Iris pigment epithelial cell (primary cell): ENCODE measurements at regions not wholly inside any gene's neighbourhood (a gene's known extent, or its start where the extent isn't known, plus 50 kb on each side); places are given as distances from the start of the nearest gene placed in this dataset.

ENCODE experiments used
- DNase-seq: peaks from one replicate; pipeline ENCODE4 v3.0.0-alpha.2; 2011; ENCODE audit warnings: low read depth

GRCh38 chr22:48137640-48138039 is 1375.2 kb downstream of the TBC1D22A start:
- no peak for DNase-seq

DNA sequence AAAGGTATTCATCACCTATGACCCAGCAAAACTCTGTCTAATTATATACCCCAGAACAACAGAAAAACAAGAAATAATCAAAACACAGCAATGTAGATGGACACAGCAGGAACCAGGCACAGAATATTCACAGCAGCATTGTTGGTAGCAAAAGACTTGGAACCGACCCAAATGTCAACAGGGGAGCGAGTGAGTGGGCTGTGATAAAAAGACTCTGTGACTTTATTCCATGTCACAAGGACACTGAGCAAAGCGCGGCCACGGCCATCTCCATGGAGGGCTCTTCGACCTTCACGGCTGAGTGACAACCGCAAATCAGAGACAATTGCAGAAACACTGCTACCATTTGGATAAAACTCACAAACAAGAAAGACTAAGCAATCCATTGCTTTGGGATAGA is 1373.1 kb downstream of the TBC1D22A start:
- no peak for DNase-seq

GRCh38 chr22:48125416-48125815 is 1363.0 kb downstream of the TBC1D22A start:
- no peak for DNase-seq

DNA sequence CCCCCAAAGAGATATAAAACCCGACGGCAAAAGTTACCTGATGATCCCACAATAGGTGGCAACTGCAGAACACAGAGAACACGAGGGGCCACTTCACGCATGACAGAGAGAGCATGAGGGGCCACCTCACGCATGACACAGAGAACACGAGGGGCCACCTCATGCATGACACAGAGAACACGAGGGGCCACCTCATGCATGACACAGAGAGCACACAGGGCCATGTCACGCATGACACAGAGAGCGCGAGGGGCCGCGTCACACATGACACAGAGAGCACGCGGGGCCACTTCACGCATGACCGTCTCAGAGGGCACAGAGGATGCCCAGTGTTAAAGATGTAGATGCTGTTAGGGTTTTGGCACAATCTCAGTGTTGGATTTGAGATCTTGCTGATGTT is 1359.5 kb downstream of the TBC1D22A start:
- DNase-seq: no peak

- no peak for DNase-seq
Observed at GRCh38 chr22:48118654-48119053, 1356.2 kb downstream of the TBC1D22A start.

- no peak for DNase-seq
Observed at GRCh38 chr22:48116871-48117270, 1354.4 kb downstream of the TBC1D22A start.

DNA sequence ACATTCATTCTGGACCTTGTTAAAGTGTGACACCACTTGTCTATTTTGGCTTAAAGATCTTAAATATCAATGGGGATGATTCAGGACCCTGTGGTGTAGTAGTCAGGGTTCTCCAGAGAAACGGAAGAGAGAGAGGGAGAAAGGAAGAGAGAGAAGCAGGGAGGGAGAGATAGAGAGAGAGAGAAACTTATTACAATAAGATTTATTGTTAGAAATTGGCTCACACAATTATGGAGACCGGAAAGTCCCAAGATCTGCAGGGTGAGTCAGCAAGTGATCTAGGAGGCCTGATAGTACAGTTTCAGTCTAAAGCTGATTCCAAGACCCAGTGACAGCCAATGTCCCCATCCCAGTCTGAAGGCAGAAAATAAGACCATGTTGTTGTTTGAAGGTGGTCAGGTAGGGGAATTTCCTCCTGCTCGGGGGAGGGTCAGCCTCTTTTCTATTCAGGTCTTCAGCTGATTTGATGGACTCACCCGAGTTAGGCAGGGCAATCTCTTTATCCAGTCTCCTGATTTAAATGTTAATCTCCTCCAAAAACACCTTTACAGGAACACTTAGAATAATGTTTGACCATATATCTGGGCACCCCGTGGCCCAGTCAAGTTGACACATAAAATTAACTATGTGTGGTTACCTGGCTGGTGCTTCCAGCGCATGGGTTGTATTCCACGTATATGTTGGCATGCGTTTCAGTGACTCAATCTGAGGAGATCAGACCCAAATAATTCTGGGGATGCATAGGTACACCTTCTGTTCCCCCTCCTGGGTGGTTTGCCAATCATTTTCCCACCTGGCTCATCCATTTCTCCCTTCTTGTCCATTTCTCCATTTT is 1350.5 kb downstream of the TBC1D22A start:
- DNase-seq: no peak

DNA sequence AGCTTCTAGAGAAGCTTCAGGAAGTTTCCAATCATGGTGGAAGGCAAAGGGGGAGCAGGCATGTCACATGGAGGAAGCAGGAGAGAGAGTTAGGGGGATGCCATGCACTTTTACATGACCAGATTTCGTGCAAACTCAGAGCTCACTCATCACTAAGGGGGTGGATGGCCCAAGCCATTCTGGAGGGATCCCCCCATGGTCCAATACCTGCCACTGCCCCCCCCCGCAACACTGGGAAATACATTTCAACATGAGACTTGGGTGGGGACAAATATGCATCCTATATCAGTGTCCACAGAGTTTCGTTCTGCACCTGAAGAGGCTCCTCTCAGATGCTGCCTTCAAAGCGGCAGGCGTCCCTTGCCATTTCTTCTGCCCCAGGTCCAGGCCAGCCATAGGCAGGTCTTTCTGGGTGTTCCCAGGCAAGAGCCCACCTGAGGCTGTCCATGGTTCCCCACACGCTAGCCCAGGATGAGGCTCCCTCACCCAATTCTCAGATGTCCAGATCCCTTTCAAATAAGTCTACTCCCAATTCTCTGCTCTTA is 1344.3 kb downstream of the TBC1D22A start:
- DNase-seq: no peak

DNA sequence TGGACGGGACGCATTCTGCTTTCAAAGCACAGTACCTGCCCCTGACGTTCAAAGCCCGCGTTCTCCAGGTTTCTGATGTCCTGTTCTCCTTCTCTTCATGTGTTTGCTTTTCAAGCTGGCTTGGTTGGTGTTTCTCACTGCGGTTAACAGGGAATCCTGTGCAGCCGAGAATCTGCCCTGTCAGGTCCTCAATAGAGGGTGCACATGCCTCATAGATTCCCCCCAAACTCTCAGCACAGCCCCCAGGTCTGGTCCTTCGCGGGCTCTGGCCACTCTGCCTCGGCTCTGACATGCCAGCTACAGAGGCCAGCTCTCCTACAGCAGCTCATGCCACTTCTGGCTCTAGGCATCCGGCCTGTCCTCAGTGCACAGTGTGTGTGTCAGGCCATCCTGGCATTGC is 1343.8 kb downstream of the TBC1D22A start:
- DNase-seq: no peak

GRCh38 chr22:48105259-48105658 is 1342.8 kb downstream of the TBC1D22A start:
- no peak for DNase-seq

GRCh38 chr22:48104766-48105165 is 1342.3 kb downstream of the TBC1D22A start:
- DNase-seq: no peak

DNA sequence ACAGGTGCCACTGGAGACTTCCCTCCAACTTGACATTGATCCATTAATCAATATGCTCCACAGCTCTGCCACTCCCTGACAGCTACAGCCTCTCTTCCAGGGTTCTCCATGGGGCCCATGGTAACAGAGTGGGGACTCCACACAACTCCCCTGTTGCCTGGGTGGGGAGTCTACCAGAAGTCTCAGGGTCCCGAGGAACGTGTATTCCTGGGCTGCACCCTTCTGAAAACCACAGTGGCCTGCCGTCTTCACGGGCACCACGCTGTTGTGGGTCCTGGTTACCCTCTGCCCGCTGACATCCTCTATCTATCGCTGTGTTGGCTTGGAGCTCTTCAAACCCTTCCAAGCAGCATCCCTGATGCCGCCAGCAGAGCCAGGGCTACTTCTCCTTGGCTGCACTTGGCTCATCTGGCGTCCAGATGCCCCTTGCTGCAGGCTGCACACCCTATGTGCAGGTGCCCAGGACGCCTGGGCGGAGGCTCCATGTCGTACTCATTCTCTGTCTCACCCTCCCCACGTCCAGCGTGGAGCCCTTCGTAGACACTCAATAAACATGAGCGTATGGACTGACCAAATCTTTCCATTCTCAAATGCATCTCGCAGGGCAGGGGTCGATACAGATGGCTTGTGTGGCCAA is 1341.8 kb downstream of the TBC1D22A start:
- DNase-seq: no peak

DNA sequence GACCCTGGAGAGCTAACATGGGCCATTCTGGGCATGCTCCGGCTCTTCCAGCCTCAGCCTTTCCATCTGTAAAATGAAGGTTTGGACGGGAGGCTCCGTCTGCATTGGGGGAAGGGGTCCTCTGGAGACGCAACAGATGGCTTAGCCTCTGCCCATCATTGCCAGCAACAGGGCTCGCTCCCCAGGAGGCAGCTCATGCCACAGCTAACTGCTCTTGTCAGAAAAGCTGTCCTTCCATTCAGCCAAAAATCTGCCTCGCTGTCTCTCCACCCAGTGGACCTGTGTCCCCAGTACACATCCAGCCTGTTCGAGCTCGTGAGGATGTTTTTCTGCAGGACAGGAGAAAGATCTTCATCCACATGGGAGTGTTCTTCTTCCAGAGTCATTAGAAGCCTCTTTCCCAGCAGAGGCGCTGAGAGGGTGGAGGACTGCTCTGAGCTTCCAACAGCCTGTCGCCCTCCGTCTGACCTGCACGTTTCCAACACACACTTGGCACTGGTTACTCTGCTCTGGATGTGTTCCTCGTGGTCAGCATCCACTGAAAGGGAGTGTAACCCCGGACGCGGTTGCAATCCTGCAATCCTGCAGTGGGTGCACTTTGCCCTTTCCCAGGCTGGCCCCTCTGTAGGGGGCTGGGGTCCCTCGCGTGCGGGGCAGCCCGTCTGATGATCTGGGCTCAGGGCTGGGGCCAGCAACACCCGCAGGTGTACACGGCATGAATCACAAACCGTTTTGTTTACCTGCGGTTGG is 1340.9 kb downstream of the TBC1D22A start:
- DNase-seq: no peak

GRCh38 chr22:48102581-48102980 is 1340.1 kb downstream of the TBC1D22A start:
- DNase-seq: no peak

DNA sequence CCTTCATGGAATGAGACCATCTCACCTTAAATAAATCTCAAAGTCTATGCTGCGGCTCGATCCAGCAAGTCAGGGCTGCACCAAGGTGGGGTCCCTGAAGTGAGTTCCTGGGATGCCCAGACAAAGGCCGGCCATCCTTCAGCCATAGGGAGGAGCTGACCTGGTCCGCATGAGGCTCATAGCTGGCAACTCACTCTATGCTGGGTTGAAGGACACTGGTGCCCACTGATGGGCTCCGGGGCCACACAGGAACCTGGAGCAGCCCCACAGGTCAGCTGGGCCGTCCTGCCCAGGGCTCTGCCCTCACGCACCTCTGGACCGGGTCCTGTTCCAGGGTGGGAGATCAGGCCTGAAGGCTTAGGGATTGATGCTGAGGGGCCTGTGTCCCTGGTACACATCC is 1339.3 kb downstream of the TBC1D22A start:
- no peak for DNase-seq

DNA sequence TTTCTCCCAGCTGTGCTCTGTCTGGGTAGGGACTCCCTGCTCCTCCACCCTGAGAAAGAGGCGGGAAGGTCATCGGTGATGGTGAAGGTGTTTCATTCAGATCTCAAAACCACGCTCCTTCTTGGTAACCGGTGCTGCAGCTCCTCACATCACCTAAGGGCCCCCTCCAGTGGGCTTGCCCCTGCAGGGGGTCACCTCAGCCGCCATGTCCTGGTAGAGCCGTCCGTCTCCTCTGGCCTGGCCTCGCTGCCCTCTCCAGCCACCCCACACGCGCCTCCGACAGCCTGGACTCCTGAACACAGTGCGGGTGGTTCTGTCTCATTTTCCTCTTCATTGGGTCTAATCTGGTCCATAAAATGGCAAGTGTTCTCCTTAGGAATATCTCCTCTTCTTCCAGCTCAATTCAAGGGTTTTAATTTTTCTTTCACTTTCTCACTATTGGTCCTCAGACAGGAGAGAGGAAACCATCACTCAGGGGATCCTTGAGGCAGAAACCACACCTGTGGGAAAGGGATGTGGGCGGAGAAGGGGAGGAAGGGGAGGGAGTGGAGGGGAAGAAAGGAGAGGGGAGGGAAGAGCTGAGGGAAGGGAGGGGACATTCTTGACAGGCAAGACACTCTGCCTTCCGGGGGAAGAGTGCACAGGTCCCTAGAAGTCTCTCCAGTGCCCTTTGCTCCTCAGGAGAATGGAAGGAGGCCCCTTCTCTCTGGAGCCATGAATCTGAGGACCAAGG is 1338.4 kb downstream of the TBC1D22A start:
- no peak for DNase-seq

- no peak for DNase-seq
Observed at GRCh38 chr22:48099671-48100070, 1337.2 kb downstream of the TBC1D22A start.

DNA sequence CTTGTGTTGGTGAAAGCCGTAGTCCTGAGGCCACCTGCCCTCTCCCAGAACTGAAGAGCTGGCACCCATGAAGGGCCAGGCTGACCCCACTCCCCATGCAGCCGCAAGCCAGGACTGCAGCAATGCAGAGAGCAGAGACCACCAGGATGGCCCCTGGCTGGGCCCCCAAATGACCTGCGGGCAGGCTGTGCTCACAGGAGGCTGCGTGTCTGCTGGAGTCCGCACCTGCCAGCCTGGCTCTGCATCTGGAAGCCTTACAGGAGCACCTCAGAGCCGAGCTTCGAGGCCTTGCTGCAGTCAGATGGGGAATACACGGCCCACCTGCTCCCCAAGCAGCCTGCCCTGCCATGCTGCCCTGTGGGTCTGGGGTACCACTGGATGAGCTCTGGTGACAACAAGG is 1336.8 kb downstream of the TBC1D22A start:
- no peak for DNase-seq

- no peak for DNase-seq
Observed at GRCh38 chr22:48098921-48099245, 1336.4 kb downstream of the TBC1D22A start.

DNA sequence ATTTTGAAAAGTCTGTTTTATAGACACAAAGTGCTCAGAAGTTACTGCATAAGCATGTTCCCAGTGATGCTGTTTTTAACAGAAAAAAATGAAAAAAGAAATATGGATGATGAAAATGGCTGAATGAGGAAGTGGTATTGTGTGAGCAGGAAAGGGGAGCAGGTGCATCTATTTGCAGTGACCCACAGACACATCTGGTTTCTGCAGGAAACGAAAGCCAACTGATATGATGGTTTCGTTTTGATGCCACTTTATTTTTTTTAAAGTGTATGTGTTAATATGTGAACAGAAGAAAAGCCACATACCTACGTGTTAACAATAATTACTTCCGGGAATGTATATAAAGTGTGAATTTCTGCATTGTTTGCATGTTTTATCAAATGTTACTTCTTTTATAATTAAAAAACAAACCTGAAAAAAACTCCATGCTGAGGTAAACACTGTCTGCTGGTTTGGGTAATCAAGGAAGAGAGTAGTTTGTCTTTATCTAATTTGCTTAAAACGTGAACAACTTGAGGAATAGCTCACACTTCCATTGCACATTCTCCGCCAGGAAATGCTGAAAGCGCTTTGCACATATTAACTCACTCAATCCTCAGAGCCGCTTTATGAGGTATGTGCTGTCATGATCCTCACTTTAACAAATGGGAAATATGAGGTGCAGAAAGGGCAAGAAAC is 1335.9 kb downstream of the TBC1D22A start:
- no peak for DNase-seq

DNA sequence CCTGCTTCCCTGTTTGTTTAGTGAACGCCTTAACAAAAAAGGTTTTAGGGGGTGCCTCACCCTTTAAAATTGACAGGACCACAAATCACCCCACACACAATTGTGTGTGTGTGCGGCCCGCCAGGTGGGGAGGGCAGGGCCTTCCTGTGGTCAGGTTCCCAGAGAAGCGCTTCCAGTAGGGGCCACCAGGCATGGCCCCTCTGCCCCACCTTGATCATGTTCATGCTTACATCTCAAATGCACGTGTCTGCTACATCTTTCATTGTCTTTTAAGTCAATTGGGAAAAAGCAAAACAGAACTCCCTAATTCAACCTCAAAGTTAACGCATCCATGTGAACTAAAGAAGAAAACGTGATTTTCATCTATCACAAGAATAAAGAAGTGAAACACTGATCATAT is 1335.3 kb downstream of the TBC1D22A start:
- DNase-seq: no peak
